OCI-LY7 (cell line): ENCODE measurements at regions not wholly inside any gene's neighbourhood (a gene's known extent, or its start where the extent isn't known, plus 50 kb on each side); places are given as distances from the start of the nearest gene placed in this dataset.

Experiments
- BruUV-seq: library from RNA; stranded (reverse); fragments of 400-500 nt; replicated peaks from 2 replicates; lab custom pipeline; 2021; lab: Mats Ljungman, UMichigan
- CTCF ChIA-PET: fragments of 300-600 bp; sonication (Branson Sonifier 250); formaldehyde crosslinking; loops from one replicate; lab custom pipeline; 2022; ENCODE audit warnings: antibody characterized with exemption; ENCODE audit not compliant: unreplicated experiment; lab: Charles Lee
- POLR2A ChIA-PET: fragments of 300-600 bp; sonication (Branson Sonifier 250); formaldehyde crosslinking; loops from one replicate; lab custom pipeline; 2022; ENCODE audit warnings: antibody characterized with exemption; lab: Charles Lee
- DNase-seq: peaks from one replicate; pipeline ENCODE4 v3.0.0-alpha.2; 2015; ENCODE audit warnings: low spot score
- H2AFZ ChIP-seq: fragments of 200-600 bp; sonication (generic), shearing (Covaris generic); 2 replicates; pipeline ENCODE4 v1.6.1; 2014; ENCODE audit warnings: mild to moderate bottlenecking, antibody characterized with exemption, low read length, moderate library complexity
- H3K27ac ChIP-seq: fragments of 200-600 bp; sonication (generic); 2 replicates; pipeline ENCODE4 v1.5.1; 2014; ENCODE audit warnings: mixed run types, low read depth, mild to moderate bottlenecking, moderate library complexity, low read length, inconsistent platforms; ENCODE audit not compliant: poor library complexity, severe bottlenecking
- H3K36me3 ChIP-seq: fragments of 200-600 bp; sonication (generic); 2 replicates; pipeline ENCODE4 v1.6.1; 2014; ENCODE audit warnings: mild to moderate bottlenecking, antibody characterized with exemption, low read length, moderate library complexity, mixed read lengths; ENCODE audit not compliant: insufficient read depth
- H3K4me1 ChIP-seq: fragments of 200-600 bp; sonication (generic); 2 replicates; pipeline ENCODE4 v1.5.1; 2014; ENCODE audit warnings: mild to moderate bottlenecking, low read length; ENCODE audit not compliant: insufficient read depth, poor library complexity, severe bottlenecking
- H3K4me2 ChIP-seq: fragments of 200-600 bp; sonication (generic); 2 replicates; pipeline ENCODE4 v1.6.1; 2014; ENCODE audit warnings: mild to moderate bottlenecking, low read length
- H3K4me3 ChIP-seq: fragments of 200-600 bp; sonication (generic); 2 replicates; pipeline ENCODE4 v1.5.1; 2014; ENCODE audit warnings: mild to moderate bottlenecking, low read depth, low read length; ENCODE audit not compliant: poor library complexity, severe bottlenecking
- H3K79me2 ChIP-seq: fragments of 200-600 bp; sonication (generic); 2 replicates; pipeline ENCODE4 v1.6.1; 2016; ENCODE audit warnings: low read depth, mild to moderate bottlenecking, low read length, moderate library complexity, mixed read lengths; ENCODE audit not compliant: insufficient read depth
- H3K9me2 ChIP-seq: fragments of 200-600 bp; sonication (generic); 2 replicates; pipeline ENCODE4 v1.6.1; 2016; ENCODE audit warnings: mild to moderate bottlenecking, low read length, mixed read lengths; ENCODE audit not compliant: insufficient read depth
- H3K9me3 ChIP-seq: fragments of 200-600 bp; sonication (generic); 2 replicates; pipeline ENCODE4 v1.6.1; 2014; ENCODE audit warnings: mild to moderate bottlenecking, mixed run types, low read length, mixed read lengths
- H4K20me1 ChIP-seq: fragments of 200-600 bp; sonication (generic); 2 replicates; pipeline ENCODE4 v1.6.1; 2014; ENCODE audit warnings: mild to moderate bottlenecking, antibody characterized with exemption, low read length, moderate library complexity, mixed read lengths; ENCODE audit not compliant: insufficient read depth
- EZH2phosphoT487 ChIP-seq: fragments of 200-600 bp; sonication (generic); IDR thresholded peaks from 2 replicates; pipeline ENCODE4 v1.6.1; 2018; ENCODE audit warnings: low read depth, borderline replicate concordance, mild to moderate bottlenecking, mixed run types, antibody characterized with exemption, low read length, moderate library complexity, mixed read lengths
- intact Hi-C: fragments of 100-400 bp; cut with micrococcal nuclease; formaldehyde crosslinking; loops from one replicate; pipeline ENCODE4 v1.10.0; 2022; ENCODE audit not compliant: unreplicated experiment
- TF ChIP-seq, protein P1 (sequence below): fragments of 200-600 bp; sonication (generic); conservative IDR thresholded peaks from 2 replicates; pipeline ENCODE4 v1.5.1; 2014; ENCODE audit warnings: mild to moderate bottlenecking, antibody characterized with exemption, low read length, moderate library complexity, mixed read lengths

DNA sequence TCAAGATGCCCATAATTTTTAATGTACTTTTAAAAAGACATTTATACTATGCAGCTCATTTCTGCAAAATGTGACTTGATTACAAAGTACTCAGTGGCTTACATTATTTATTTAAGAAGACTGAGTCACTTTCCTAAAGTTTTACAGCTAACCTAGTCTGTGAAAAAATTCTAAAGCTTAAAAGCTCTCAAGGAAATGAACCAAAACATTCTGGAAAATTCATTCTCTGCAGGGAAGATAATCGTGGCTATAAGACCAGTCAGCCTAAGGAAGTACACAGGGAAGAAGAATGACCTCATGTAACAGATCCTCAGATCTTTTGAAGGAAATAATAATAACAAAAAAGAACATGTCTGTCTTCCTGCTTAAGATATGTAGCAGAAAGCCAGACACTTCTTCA is 232.1 kb upstream of the STK17B start:
- no TSS peak for BruUV-seq
- TF ChIP-seq, protein P1, sequence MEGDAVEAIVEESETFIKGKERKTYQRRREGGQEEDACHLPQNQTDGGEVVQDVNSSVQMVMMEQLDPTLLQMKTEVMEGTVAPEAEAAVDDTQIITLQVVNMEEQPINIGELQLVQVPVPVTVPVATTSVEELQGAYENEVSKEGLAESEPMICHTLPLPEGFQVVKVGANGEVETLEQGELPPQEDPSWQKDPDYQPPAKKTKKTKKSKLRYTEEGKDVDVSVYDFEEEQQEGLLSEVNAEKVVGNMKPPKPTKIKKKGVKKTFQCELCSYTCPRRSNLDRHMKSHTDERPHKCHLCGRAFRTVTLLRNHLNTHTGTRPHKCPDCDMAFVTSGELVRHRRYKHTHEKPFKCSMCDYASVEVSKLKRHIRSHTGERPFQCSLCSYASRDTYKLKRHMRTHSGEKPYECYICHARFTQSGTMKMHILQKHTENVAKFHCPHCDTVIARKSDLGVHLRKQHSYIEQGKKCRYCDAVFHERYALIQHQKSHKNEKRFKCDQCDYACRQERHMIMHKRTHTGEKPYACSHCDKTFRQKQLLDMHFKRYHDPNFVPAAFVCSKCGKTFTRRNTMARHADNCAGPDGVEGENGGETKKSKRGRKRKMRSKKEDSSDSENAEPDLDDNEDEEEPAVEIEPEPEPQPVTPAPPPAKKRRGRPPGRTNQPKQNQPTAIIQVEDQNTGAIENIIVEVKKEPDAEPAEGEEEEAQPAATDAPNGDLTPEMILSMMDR, result no peak
- no peak for TF ChIP-seq EZH2phosphoT487
- Histone ChIP-seq H3K36me3 (no peaks in the 10 kb centered on the region), H3K9me2 (no peaks in the 10 kb centered on the region), H3K4me2 (no peak overlapping the region), H3K4me3 (no peak overlapping the region), H3K4me1 (no peaks in the 10 kb centered on the region), H3K79me2 (no peaks in the 10 kb centered on the region), H4K20me1 (no peaks in the 10 kb centered on the region), H3K9me3 (no peaks in the 10 kb centered on the region), H2AFZ (no peak overlapping the region), H3K27ac (no peak overlapping the region)
- ChIA-PET POLR2A (no interaction called here), CTCF (no interaction called here)
- intact Hi-C loops, result no loop called here
- DNase-seq, result no peak

DNA sequence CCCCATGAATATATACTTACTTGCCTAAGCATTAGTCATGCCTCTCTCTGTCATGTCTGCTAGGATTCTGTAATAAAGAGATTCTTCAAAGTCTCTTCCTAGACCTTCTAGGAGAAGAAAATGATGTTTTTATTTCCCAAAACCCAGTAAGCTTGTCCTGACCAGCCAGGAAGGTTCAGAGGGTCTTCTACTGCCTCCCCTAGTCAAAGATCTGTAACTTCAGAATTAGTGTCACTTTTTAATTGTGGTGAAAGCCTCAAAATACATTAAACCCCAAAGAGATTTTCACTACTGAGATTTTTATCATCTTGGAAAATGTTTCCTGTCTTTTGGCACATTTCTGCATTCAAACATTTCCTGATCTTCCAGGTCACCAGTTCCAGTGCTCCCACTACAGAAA is 232.9 kb upstream of the STK17B start:
- CTCF ChIA-PET, result no interaction called here
- Histone ChIP-seq H3K9me3 (no peaks in the 10 kb centered on the region), H3K79me2 (no peaks in the 10 kb centered on the region)

DNA sequence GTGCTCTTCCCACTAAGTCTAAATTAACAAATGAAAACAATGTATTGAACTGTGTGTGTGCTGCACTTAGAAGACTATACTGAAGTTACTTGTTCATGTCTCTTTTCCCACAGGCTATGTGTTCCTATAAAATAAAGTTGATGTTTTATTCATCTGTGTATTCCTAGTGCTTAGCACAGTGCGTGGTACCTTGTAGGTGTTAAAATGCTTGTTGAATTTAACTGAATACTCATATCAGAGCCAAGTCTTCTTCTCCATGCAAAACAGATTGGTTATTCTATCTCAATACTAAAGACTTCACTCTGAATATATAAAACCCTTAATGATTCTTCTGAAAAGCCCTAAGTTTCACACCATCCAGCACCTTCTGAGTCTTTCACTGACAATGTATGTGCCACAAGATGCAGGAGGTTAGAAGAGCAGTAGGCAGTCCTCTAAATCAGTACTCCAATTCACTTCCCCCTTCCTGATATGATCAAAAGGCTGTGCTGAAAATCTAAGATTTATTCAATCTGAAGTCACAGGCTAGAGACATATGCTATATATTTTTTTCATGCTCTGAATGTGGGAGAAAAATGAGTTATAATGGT is 231.7 kb upstream of the CCDC150 start:
- Histone ChIP-seq H4K20me1 (no peaks in the 10 kb centered on the region), H3K27ac (no peak overlapping the region), H3K9me3 (no peaks in the 10 kb centered on the region), H3K36me3 (no peaks in the 10 kb centered on the region), H3K9me2 (no peaks in the 10 kb centered on the region), H2AFZ (no peak overlapping the region), H3K4me1 (no peaks in the 10 kb centered on the region), H3K4me2 (no peak overlapping the region), H3K4me3 (no peak overlapping the region), H3K79me2 (no peaks in the 10 kb centered on the region)
- CTCF ChIA-PET, result no interaction called here
- POLR2A ChIA-PET, result interaction anchor here (0.6 kb wide), 1 partner anchor 269 kb away, joined by 6 read pairs; no protein-coding TSS in a partner anchor
- TF ChIP-seq EZH2phosphoT487, result no peak
- TF ChIP-seq, protein P1, result no peak
- intact Hi-C loops, result no loop called here
- BruUV-seq, result no TSS peak
- DNase-seq, result no peak

More for the DNA sequence above, 232.9 kb upstream of the STK17B start:
- intact Hi-C loops, result no loop called here
- no peak for TF ChIP-seq EZH2phosphoT487
- TF ChIP-seq, protein P1, result peak; percentile 41
- Histone ChIP-seq H3K36me3 (no peaks in the 10 kb centered on the region), H3K4me2 (no peak overlapping the region), H3K4me3 (no peak overlapping the region), H3K9me2 (no peaks in the 10 kb centered on the region), H3K27ac (no peak overlapping the region), H2AFZ (no peak overlapping the region), H3K4me1 (no peaks in the 10 kb centered on the region), H4K20me1 (no peaks in the 10 kb centered on the region)
- POLR2A ChIA-PET, result interaction anchor here (0.7 kb wide), 1 partner anchor 451 kb away, joined by 5 read pairs; no protein-coding TSS in a partner anchor
- no peak for DNase-seq
- no TSS peak for BruUV-seq
